NAMALWA (cell line): ENCODE measurements at regions not wholly inside any gene's neighbourhood (a gene's known extent, or its start where the extent isn't known, plus 50 kb on each side); places are given as distances from the start of the nearest gene placed in this dataset.

Experiments
- DNase-seq: peaks from one replicate; pipeline ENCODE4 v3.0.0-alpha.2; 2015; ENCODE audit warnings: low spot score

GRCh38 chr12:4858386-4858785, 51.3 kb upstream of the KCNA1 start:
- DNase-seq = no peak

GRCh38 chr12:4859478-4860210, 50.1 kb upstream of the KCNA1 start:
- DNase-seq = no peak
